UCSD-AML1 (cell line): ENCODE measurements at regions not wholly inside any gene's neighbourhood (a gene's known extent, or its start where the extent isn't known, plus 50 kb on each side); places are given as distances from the start of the nearest gene placed in this dataset.

Source experiments
- DNase-seq: peaks from one replicate; lab custom pipeline; 2025; ENCODE audit not compliant: unreplicated experiment; lab: John Stamatoyannopoulos, UW

GRCh38 chr1:4307911-4308545 lies 346.4 kb upstream of the AJAP1 start:
- DNase-seq: no peak

- no peak for DNase-seq
Observed at GRCh38 chr1:4308806-4309205, 345.6 kb upstream of the AJAP1 start.

DNA sequence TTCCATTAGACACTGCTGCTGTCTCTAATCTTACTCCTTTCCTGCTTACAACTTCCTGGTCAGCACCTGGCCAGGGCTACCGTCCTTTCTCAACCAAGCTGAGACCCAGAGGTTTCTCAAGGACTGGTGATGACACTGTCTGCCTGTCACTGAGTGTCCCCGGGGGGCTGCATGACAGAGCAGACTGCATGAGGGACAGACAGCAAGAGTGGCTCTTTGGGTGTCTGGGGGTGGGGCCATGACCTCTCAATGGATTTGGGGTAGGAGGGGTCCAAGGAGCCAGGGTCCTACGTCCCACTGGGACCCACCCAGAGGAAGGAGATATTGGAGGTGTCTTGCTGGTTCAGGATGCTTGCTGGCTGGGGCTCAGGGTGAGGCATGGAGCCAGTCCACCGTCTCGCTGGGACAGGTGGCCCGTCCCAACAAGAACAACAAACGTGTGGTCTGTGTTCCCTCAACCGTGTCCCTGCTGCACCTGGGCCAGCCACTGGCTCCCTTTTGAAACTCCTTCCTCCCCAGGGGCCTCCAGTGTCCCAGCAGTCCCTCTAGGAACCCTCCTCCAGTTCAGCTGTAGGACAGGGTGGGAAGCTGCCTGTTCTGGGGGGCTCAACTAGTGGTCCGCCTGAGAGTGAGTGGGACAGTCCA lies 344.6 kb upstream of the AJAP1 start:
- no peak for DNase-seq

GRCh38 chr1:4310396-4310923 lies 343.9 kb upstream of the AJAP1 start:
- DNase-seq: no peak

- no peak for DNase-seq
Observed at GRCh38 chr1:4312024-4312423, 342.4 kb upstream of the AJAP1 start.

GRCh38 chr1:4315202-4315601 lies 339.2 kb upstream of the AJAP1 start:
- DNase-seq: no peak

DNA sequence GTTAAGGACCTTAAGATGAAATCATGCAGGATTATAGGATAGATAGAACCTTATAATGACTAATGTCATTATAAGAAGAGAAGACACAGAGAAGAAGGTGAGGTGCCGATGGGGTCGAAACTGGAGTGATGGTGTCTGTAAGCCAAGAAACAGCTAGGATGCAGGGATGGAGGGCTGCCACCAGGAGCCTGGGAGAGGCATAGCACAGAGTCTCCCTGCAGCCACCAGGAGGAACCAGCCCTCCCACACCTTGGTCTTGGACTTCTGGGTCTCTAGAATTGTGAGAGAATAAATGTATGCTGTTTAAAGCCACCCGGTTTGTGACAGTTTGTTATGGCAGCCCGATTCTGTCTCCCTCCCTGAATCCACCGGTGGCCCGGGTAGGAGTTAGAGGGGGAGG lies 337.2 kb upstream of the AJAP1 start:
- DNase-seq: no peak

DNA sequence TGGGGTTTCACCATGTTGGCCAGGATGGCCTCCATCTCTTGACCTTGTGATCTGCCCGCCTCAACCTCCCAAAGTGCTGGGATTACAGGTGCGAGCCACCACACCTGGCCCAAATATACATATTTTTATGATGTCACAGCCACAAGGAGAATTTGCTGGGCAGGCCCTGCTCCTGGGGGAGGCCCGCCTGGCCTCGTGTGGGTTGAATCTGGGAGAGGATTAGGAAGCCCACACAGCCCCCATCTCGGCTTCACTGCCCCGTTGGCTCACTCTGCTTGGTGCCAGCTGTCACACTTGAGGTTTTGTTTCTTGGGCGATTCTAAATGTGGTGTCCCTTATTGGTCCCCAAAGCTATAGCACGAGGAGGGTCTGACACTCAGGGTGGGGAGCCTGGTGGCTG lies 335.7 kb upstream of the AJAP1 start:
- DNase-seq: no peak

GRCh38 chr1:4319496-4319895 lies 334.9 kb upstream of the AJAP1 start:
- DNase-seq: no peak

DNA sequence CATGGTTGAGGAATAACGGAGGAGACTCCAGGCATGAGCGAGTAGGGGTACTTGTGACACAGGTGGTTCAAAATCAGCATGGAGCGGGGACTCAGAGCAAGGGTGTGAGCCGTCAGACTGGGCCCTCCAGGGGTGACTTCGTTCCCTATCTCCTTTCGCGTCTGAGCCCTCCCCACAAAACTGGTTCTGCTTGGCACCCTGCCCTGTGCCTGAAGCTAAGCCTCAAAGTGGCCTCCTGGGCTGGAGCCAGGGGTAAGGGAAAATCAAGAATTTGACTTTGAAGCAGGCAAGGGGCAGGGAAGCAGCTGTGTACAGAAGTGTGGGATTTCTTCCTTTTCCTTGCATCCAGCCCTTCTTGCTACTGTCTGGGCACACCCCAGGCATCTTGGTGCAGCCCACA lies 331.5 kb upstream of the AJAP1 start:
- no peak for DNase-seq

DNA sequence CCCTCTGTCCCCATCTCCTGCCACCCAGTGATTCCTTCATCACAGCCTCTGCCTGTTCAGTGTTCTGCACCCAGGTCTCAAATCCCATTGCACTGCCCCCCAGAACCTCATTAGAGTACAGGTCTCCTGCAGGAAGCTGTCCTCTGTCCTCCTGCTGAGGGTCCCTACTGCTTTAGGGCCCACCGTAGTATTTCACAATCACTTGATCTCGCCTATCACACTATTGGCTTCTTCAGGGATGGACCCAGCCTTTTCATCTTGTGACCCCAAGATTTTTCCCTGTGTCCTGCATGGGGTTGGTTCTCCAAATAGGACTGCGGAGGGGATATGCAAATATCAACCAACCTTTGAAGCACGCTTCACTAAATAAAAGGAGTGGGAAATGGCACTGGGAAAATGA lies 331.1 kb upstream of the AJAP1 start:
- DNase-seq: no peak

- DNase-seq: no peak
Observed at GRCh38 chr1:4324525-4324924, 329.9 kb upstream of the AJAP1 start.

DNA sequence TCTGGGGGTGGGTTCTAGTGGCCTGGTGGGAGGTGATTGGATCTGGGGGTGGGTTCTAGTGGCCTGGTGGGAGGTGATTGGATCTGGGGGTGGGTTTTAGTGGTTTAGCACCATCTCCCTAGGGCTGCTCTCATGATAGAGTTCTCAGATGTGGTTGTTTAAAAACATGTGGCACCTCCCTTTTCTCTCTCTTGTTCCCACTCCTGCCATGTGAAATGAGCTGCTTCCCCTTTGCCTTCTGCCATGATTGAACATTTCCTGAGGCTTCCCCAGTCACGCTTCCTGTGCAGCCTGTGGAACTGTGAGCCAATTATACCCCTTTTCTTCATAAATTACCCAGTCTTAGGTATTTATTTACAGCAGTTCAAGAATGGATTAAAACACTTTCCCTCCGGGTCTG lies 327.3 kb upstream of the AJAP1 start:
- DNase-seq: no peak

- DNase-seq: peak; percentile 15
Observed at GRCh38 chr1:4328402-4329071, 325.9 kb upstream of the AJAP1 start.

DNA sequence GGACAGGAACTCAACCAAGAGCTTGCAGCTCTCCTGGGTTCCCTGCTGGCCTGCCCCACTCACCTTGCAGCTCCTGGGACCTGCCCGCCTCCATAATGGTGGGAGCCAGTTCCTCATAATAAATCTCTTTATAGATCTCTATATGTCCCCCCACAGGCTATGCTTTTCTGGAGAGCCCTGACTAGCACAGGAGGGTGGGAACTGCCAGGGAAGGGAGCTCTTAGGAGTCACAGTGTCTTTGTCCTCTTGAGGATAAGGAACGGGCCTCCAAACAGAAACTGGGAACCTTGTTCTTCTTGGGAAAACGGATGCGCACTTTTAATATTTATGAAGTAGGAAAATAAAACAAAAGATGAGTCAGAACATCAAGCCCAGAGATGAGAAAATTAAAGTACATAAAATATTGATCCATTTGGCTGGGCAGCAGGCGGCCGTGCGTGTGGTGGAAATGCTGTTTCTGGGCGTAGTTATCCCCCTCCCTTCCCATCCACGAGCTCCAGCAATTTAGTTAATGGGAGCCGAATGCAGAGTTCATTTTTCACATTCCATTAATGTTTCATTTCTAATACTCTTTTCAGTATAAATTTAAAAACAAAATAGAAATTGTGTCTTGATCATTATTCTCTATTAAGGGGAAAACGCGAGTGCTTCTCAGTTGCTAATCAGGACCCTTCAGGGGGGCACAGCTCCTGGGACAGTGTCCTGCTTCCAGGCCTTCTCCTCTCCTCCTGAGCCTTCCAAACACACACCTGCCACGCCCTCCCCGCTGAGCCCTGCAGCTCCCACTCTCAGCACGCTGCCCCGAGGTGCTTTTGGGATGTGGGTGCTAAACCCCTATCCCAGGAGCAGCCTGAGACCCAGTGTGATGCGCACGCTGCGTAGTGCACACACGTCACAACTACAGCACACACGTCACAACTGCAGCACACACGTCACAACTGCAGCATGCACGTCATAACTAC lies 323.3 kb upstream of the AJAP1 start:
- no peak for DNase-seq

DNA sequence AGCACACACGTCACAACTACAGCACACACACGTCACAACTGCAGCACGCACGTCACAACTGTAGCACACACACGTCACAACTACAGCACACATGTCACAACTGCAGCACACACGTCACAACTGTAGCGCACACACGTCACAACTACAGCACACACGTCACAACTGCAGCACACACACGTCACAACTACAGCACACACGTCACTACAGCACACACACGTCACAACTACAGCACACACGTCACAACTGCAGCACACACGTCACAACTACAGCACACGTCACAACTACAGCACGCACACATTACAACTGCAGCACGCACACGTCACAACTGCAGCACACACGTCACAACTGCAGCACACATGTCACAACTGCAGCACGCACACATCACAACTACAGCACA lies 322.6 kb upstream of the AJAP1 start:
- DNase-seq: no peak

- no peak for DNase-seq
Observed at GRCh38 chr1:4336507-4336906, 317.9 kb upstream of the AJAP1 start.

DNA sequence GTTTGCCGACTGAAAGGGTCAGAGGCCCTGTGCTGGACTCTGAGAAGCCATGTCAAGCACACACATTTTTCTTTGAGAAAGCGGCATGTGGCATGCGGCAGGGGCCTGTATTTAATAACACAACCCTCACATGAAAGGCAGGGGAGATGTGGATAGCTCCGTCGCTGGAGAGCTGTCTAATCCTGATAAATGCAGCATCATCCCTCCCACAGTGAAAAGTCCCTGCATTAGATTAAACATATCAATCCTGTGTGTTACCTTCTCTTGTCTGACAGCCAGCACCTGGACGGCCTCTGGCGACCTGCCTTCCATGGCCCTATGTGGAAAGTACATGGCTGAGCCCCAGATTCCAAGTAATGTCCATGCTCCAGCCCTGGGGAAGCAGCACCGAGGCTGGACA lies 313.0 kb upstream of the AJAP1 start:
- no peak for DNase-seq

DNA sequence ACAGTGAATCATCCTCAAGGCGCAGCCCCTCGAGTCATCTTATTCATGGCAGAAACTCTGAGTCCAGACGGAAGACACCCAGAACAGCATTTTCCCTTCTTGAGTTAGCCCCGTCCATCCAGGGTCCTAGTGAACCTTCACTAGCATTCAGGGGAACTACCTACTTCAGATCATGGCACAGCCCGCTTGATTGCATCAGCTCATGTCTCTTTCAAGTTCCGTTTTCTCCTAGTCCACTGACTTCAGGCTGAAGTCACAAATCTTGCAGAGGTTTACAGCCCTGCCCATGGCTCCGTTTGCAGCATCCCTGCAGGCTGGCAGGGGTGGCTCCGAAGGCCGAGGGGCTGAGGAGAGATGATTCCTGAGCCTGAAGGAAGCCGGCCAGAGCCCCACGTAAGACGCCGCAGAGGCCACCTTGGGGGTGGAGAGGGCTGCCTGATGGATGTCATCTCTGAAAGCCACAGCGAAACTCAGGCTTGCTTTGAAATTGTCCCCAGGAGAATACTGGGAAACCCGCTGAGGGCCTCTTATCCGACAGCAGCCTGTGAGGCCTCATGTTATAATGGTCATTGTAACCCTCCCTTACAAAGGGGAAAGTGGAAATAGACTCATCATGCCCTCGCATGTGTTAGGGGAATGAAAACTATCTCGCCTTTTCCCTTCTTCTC lies 310.2 kb upstream of the AJAP1 start:
- DNase-seq: no peak

- DNase-seq: no peak
Observed at GRCh38 chr1:4345094-4345493, 309.3 kb upstream of the AJAP1 start.

GRCh38 chr1:4346131-4346530 lies 308.3 kb upstream of the AJAP1 start:
- DNase-seq: no peak
